SK-N-SH (cell line): ENCODE measurements at regions not wholly inside any gene's neighbourhood (a gene's known extent, or its start where the extent isn't known, plus 50 kb on each side); places are given as distances from the start of the nearest gene placed in this dataset.
"Not testable (repeated sequence)": the region's sequence is repeated elsewhere in the genome, so short reads cannot be mapped to it uniquely, and the experiment has no call there.

Source experiments
- CTCF ChIA-PET: fragments of 300-600, 350-600 bp; formaldehyde crosslinking; extraction: SDS; loops from one replicate; lab custom pipeline; 2021; lab: Yijun Ruan, JAX
- POLR2A ChIA-PET: fragments of 350-600 bp; sonication (Branson Sonifier 250); formaldehyde crosslinking; extraction: SDS; loops from one replicate; lab custom pipeline; 2020; ENCODE audit warnings: antibody characterized with exemption, inconsistent platforms; lab: Yijun Ruan, JAX
- DNase-seq: peaks from one replicate; pipeline ENCODE4 v3.0.0; 2012
- H2AFZ ChIP-seq: fragments of 200-600 bp; sonication (generic); 2 replicates; pipeline ENCODE4 v1.8.1; 2016; ENCODE audit warnings: antibody characterized with exemption, mild to moderate bottlenecking, low read depth
- H3F3A ChIP-seq: fragments of 200-600 bp; sonication (generic); replicated peaks from 2 replicates; pipeline ENCODE3; 2016; ENCODE audit warnings: antibody characterized with exemption, mild to moderate bottlenecking; ENCODE audit not compliant: insufficient read depth
- H3K27ac ChIP-seq, 2 experiments: fragments of 200-500 bp in 1 of 2; fragments of 200-600 bp in 1 of 2; sonication (Bioruptor generic) in 1 of 2; sonication (generic), shearing (Covaris generic) in 1 of 2; 2 replicates each; pipeline versions ENCODE4 v1.5.1 to v1.6.1; 2014 to 2016; ENCODE audit warnings: low read depth in 2 of 2, inconsistent platforms in 1 of 2, low read length in 1 of 2, mild to moderate bottlenecking in 1 of 2, mixed read lengths in 1 of 2
- H3K27me3 ChIP-seq: fragments of 200-600 bp; sonication (generic), shearing (Covaris generic); 2 replicates; pipeline ENCODE4 v1.6.1; 2016; ENCODE audit warnings: mixed run types; ENCODE audit not compliant: insufficient read depth
- H3K36me3 ChIP-seq, 2 experiments: fragments of 200-500 bp in 1 of 2; fragments of 200-600 bp in 1 of 2; sonication (Bioruptor generic) in 1 of 2; sonication (generic) in 1 of 2; replicated peaks in 1 of 2; 2 replicates each; pipeline versions ENCODE3 to v1.5.1; 2014 to 2016; ENCODE audit warnings: low read length in 1 of 2, mild to moderate bottlenecking in 1 of 2; ENCODE audit not compliant: insufficient read depth in 2 of 2, control insufficient read depth in 1 of 2
- H3K4me1 ChIP-seq, 2 experiments: fragments of 200-500 bp in 1 of 2; fragments of 200-600 bp in 1 of 2; sonication (Bioruptor generic) in 1 of 2; sonication (generic), shearing (Covaris generic) in 1 of 2; 2 replicates each; pipeline versions ENCODE4 v1.5.1 to v1.6.1; 2014 to 2016; ENCODE audit warnings: low read depth in 1 of 2, low read length in 1 of 2, mixed run types in 1 of 2; ENCODE audit not compliant: insufficient read depth in 2 of 2, control insufficient read depth in 1 of 2
- H3K4me2 ChIP-seq: fragments of 200-600 bp; sonication (generic), shearing (Covaris generic); 2 replicates; pipeline ENCODE4 v1.6.1; 2017; ENCODE audit warnings: mixed run types
- H3K4me3 ChIP-seq, 2 experiments: fragments of 200-500 bp in 1 of 2; fragments of 200-600 bp in 1 of 2; sonication (Bioruptor generic) in 1 of 2; sonication (generic), shearing (Covaris generic) in 1 of 2; 2 replicates each; pipeline versions ENCODE4 v1.5.1 to v1.8.1; 2014 to 2016; ENCODE audit warnings: low read depth in 2 of 2, inconsistent platforms in 1 of 2, low read length in 1 of 2, mild to moderate bottlenecking in 1 of 2, mixed read lengths in 1 of 2, moderate library complexity in 1 of 2
- H3K79me2 ChIP-seq: fragments of 200-600 bp; sonication (generic); 2 replicates; pipeline ENCODE4 v1.8.1; 2017; ENCODE audit warnings: mild to moderate bottlenecking; ENCODE audit not compliant: insufficient read depth
- H3K9ac ChIP-seq: fragments of 200-600 bp; sonication (generic); 2 replicates; pipeline ENCODE4 v1.6.1; 2017; ENCODE audit warnings: mixed run types
- H3K9me2 ChIP-seq: fragments of 200-600 bp; sonication (generic); 2 replicates; pipeline ENCODE4 v1.6.1; 2017; ENCODE audit warnings: mixed run types
- H3K9me3 ChIP-seq: fragments of 200-600 bp; sonication (generic); 2 replicates; pipeline ENCODE4 v1.6.1; 2017; ENCODE audit warnings: mixed run types, mild to moderate bottlenecking, moderate library complexity
- H4K20me1 ChIP-seq: fragments of 200-600 bp; sonication (generic); 2 replicates; pipeline ENCODE4 v1.6.1; 2017; ENCODE audit warnings: mild to moderate bottlenecking, mixed run types; ENCODE audit not compliant: insufficient read depth
- CTCF ChIP-seq: fragments of 200-600 bp; sonication (generic); IDR thresholded peaks from 2 replicates; pipeline ENCODE4 v1.6.1; 2017; ENCODE audit warnings: antibody characterized with exemption, mild to moderate bottlenecking, moderate library complexity
- ELF1 ChIP-seq: IDR thresholded peaks from 2 replicates; pipeline ENCODE4 v1.4.0; 2012
- FOXM1 ChIP-seq: IDR thresholded peaks from 2 replicates; pipeline ENCODE4 v1.4.0; 2012; ENCODE audit warnings: low read depth, mild to moderate bottlenecking
- NRF1 ChIP-seq: IDR thresholded peaks from 2 replicates; pipeline ENCODE4 v1.6.1; 2012; ENCODE audit warnings: low read depth, mild to moderate bottlenecking, low read length
- RAD21 ChIP-seq: IDR thresholded peaks from 2 replicates; pipeline ENCODE4 v1.6.1; 2012; ENCODE audit warnings: mild to moderate bottlenecking, low read length
- SIN3A ChIP-seq: IDR thresholded peaks from 2 replicates; pipeline ENCODE4 v1.6.1; 2012; ENCODE audit warnings: low read depth, mild to moderate bottlenecking, low read length, moderate library complexity, borderline replicate concordance
- SMC3 ChIP-seq: IDR thresholded peaks from 2 replicates; pipeline ENCODE4 v1.6.1; 2012; ENCODE audit warnings: low read depth, low read length, improper control_type of control experiment
- TEAD4 ChIP-seq: IDR thresholded peaks from 2 replicates; pipeline ENCODE4 v1.4.0; 2012; ENCODE audit warnings: mild to moderate bottlenecking, borderline replicate concordance; ENCODE audit not compliant: insufficient read depth
- YY1 ChIP-seq: IDR thresholded peaks from 2 replicates; pipeline ENCODE4 v1.4.0; 2012; ENCODE audit warnings: low read depth, mild to moderate bottlenecking
- WGBS: methylation state at CpG from one replicate; pipeline ENCODE4 v1.1.6; 2017; ENCODE audit warnings: low lambda C conversion rate; 5-methylcytosine and 5-hydroxymethylcytosine counted together
- TF ChIP-seq, protein P1 (sequence below): fragments of 150-350 bp; IDR thresholded peaks from 2 replicates; pipeline ENCODE4 v1.6.1; 2017; ENCODE audit warnings: antibody characterized with exemption, low read length, low read depth, borderline replicate concordance

DNA sequence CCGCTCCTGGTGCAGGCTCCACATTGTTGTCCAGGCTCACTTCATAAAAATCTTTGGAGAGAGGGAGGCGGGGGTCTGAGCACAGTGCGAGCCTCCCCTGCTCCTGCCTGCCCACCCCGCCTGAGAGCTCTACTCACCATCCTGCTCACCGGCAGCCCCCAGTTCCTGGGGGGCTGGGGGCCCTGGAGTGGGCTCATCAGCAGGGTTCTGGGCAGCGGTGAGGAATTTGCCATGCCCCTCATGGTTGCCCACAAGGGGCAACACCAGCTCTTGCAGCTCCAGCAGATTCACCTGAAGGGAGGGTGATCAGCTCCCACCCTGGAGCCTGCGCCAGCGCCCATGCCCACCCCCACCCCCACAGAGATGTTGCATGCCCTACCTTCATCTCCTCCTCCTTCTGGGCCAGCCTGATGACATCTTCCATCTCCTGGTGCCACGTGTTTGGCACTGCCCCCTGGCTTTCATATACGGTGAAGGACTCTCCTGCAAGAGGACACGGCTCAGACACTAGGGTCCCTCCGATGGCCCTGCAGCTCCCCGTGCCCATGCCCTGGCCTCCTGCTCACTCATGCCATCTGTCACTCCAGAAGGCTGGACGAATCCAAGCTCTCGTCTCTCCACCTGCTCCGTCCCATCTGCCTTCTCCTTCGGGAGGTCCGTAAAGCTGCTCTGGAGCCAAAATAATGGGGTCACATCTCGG, 162.1 kb downstream of the TBC1D2B start (continued):
- TF ChIP-seq FOXM1 (no peak), SIN3A (no peak), ELF1 (no peak), NRF1 (no peak), TEAD4 (no peak), CTCF (no peak)
- TF ChIP-seq, protein P1, sequence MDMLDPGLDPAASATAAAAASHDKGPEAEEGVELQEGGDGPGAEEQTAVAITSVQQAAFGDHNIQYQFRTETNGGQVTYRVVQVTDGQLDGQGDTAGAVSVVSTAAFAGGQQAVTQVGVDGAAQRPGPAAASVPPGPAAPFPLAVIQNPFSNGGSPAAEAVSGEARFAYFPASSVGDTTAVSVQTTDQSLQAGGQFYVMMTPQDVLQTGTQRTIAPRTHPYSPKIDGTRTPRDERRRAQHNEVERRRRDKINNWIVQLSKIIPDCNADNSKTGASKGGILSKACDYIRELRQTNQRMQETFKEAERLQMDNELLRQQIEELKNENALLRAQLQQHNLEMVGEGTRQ, result no peak

DNA sequence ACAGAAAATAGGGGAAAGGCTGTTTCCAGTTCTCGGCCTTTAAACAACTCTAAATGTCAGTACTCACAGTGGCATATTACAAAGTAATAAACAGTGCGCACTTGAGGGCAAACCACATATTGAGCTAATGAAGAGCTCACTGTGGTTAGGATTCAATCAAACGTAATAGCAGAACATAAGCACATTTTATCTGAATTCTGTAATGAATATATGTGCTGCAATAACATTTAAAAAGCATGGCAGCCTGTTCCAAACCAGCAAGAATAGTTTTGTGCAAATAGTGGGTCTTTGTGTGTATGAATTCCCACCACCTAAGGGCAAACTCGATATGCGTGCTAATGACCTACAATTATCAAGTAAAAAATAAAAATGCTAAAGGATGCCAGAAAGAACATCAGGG, 163.0 kb downstream of the TBC1D2B start:
- H3K27me3 ChIP-seq, H3K9me3 ChIP-seq, H3K9ac ChIP-seq, DNase-seq, H3K79me2 ChIP-seq, POLR2A ChIA-PET, H2AFZ ChIP-seq, H3K4me2 ChIP-seq, H3K36me3 ChIP-seq, H4K20me1 ChIP-seq, H3F3A ChIP-seq, H3K27ac ChIP-seq, H3K4me1 ChIP-seq, H3K9me2 ChIP-seq, H3K4me3 ChIP-seq: not testable (repeated sequence)
- WGBS, result 56% methylated on average over 4 of the region's 5 CpGs
- CTCF ChIA-PET, result interaction anchor here (0.9 kb wide), 1 partner anchor 12 kb away, joined by 3 read pairs; no protein-coding TSS in a partner anchor

- H3K4me1 ChIP-seq, H3K27ac ChIP-seq, H4K20me1 ChIP-seq, POLR2A ChIA-PET, H3K9me3 ChIP-seq, H3K27me3 ChIP-seq, H3K9ac ChIP-seq, H3K4me2 ChIP-seq, H3F3A ChIP-seq, H3K79me2 ChIP-seq, H2AFZ ChIP-seq, H3K36me3 ChIP-seq, H3K9me2 ChIP-seq: not testable (repeated sequence)
- CTCF ChIA-PET, result interaction anchor here (0.6 to 3.2 kb wide), 16 partner anchors 9 to 550 kb away, joined by 3 to 11 read pairs (median 3); no protein-coding TSS in a partner anchor
- peak; percentile 83 for DNase-seq
- H3K4me3 ChIP-seq, result peak overlapping the region in 1 of 2 experiments; percentile 37; a peak in 2 of 4 replicates
- 38% methylated on average over 3 of the region's 12 CpGs for WGBS
- TF ChIP-seq CTCF (peak; percentile 49), RAD21 (peak; percentile 51), YY1 (peak; percentile 55; the same call in 1 of the 2 replicates), SMC3 (peak; percentile 43; the same call in 1 of the 2 replicates)
These were observed 167.2 kb downstream of the TBC1D2B start for GRCh38 chr15:77910030-77910911.
